GM13977 (cell line): ENCODE measurements at regions not wholly inside any gene's neighbourhood (a gene's known extent, or its start where the extent isn't known, plus 50 kb on each side); places are given as distances from the start of the nearest gene placed in this dataset.
"Not testable (repeated sequence)": the region's sequence is repeated elsewhere in the genome, so short reads cannot be mapped to it uniquely, and the experiment has no call there.

Source experiments
- DNase-seq: peaks from one replicate; pipeline ENCODE4 v3.0.0; 2012; ENCODE audit warnings: low spot score
- in situ Hi-C: fragments of 300-500 bp; cut with MboI; formaldehyde crosslinking; loops from one replicate; pipeline ENCODE4 v1.12.0; 2022; ENCODE audit warnings: low sequenced_read_pairs, low pct_unique_long_range_greater_than_20kb, mixed read lengths, inconsistent platforms; ENCODE audit not compliant: unreplicated experiment
- TF ChIP-seq, protein P1 (sequence below): IDR thresholded peaks from 2 replicates; pipeline ENCODE4 v1.5.1; 2012; ENCODE audit warnings: mild to moderate bottlenecking, control low read depth; ENCODE audit not compliant: insufficient read depth; ENCODE audit errors: extremely low read depth, missing control alignments

- DNase-seq, result no peak
- in situ Hi-C loops, result no loop called here
- TF ChIP-seq, protein P1, sequence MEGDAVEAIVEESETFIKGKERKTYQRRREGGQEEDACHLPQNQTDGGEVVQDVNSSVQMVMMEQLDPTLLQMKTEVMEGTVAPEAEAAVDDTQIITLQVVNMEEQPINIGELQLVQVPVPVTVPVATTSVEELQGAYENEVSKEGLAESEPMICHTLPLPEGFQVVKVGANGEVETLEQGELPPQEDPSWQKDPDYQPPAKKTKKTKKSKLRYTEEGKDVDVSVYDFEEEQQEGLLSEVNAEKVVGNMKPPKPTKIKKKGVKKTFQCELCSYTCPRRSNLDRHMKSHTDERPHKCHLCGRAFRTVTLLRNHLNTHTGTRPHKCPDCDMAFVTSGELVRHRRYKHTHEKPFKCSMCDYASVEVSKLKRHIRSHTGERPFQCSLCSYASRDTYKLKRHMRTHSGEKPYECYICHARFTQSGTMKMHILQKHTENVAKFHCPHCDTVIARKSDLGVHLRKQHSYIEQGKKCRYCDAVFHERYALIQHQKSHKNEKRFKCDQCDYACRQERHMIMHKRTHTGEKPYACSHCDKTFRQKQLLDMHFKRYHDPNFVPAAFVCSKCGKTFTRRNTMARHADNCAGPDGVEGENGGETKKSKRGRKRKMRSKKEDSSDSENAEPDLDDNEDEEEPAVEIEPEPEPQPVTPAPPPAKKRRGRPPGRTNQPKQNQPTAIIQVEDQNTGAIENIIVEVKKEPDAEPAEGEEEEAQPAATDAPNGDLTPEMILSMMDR, result no peak
These were observed 744.1 kb downstream of the DHX35 start for GRCh38 chr20:39706184-39706663.

GRCh38 chr20:39705032-39705431, 742.9 kb downstream of the DHX35 start:
- TF ChIP-seq, protein P1, result no peak
- in situ Hi-C loops, result no loop called here
- DNase-seq, result no peak

DNA sequence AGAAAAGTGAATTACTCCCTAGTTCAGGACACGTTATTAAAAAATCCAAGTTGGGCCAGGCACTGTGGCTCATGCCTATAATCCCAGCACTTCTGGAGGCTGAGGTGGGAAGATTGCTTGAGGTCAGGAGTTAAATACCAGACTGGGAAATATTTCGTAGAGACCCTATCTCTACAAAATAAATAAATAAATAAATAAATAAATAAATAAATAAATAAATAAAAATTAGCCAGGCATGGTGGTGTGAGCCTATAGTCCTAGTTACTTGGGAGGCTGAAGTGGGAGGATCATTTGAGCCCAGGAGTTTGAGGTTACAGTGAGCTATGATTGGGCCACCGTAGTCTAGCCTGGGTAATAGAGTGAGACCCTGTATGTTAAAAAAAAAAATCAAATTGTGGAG, 741.2 kb downstream of the DHX35 start:
- in situ Hi-C loops, DNase-seq: not testable (repeated sequence)

DNA sequence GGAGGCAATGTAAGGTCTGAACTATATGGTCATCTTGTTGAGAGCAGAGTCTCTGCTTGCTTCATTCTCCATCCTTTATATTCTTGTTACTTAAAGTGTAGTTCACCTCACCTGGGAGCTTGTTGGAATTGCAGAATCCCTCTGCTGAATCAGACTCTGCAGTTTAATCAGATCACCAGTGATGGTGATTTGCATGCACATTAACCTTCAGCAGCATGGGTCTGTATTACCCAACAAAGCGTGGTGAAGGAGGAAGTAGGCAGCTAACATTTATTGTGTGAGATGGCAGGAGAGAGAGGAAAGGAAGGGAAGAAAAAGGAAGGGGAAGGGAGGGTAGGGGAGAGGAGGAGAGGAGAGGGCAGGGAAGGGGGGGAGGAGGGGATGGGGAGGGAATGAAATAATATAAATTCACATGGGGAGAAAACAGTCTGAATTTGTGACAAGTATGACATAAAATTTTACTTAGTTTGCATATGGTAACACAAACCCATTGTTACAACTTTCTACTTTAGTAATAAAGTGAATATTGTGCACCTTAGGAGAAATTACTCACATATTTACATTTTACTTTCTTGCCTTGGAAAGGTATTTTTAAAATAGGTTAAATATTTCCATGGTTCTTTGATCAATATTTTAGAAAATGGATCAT, 740.7 kb downstream of the DHX35 start:
- TF ChIP-seq, protein P1, result no peak
- no peak for DNase-seq
- in situ Hi-C loops, result no loop called here

DNA sequence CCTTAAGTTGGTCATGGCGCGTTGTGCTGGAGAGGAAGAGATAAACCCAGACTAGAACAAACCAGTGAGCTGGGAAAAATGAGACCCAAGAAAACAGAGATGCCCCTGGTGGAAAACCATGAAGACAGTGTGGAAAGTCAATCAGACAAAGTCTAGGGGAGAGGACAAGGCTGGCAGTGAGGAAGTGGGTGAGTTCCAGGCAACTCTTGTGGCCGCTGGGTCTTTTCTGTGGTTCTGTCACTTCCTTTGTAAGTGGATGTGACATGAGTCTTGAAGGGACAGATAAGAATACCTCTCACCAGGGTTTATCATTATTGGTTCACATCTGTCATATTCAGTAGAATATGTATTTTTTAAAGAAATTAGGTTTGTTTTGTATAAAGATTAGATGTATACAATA, 738.4 kb downstream of the DHX35 start:
- in situ Hi-C loops, result no loop called here
- TF ChIP-seq, protein P1, result no peak
- DNase-seq, result no peak

- no peak for DNase-seq
- in situ Hi-C loops, result no loop called here
- TF ChIP-seq, protein P1, result no peak
These were observed 737.1 kb downstream of the DHX35 start for GRCh38 chr20:39699166-39699725.

DNA sequence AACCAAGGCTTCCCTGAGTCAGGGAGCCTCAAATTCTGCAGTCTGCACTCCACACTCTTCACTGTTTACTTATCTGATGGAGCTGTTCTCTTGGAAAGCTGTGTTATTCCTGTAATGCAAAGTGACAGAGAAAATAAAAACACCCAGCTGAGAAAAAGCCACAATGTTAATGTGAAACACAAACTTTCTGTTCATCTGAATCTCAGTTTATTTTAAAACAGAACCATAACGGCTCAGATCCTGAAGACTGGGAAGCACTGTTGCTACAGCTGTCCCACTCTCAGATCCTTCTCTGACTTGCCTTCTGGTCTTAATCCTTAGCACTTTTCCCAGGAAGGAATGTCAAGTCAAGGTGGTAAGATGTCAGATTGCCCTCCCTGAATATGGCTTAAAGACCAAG, 736.6 kb downstream of the DHX35 start:
- DNase-seq, result no peak
- in situ Hi-C loops, result no loop called here
- TF ChIP-seq, protein P1, result no peak
